Adrenal gland (tissue), 9 donors: ENCODE measurements at regions not wholly inside any gene's neighbourhood (a gene's known extent, or its start where the extent isn't known, plus 50 kb on each side); places are given as distances from the start of the nearest gene placed in this dataset.
"Not testable (repeated sequence)": the region's sequence is repeated elsewhere in the genome, so short reads cannot be mapped to it uniquely, and the experiment has no call there.

ENCODE experiments used
- DNase-seq, 7 donors: peaks; one replicate each; pipeline ENCODE4 v3.0.0-alpha.2; 2019 to 2020
- H3K27ac ChIP-seq, 5 donors: fragments of 200-600 bp; sonication (generic) in 4 of 5; 1 replicate in 3 of 5; 2 replicates in 2 of 5; pipeline versions ENCODE4 v1.5.1 to v1.8.0; 2016 to 2020; ENCODE audit warnings: mild to moderate bottlenecking in 1 of 5
- H3K27me3 ChIP-seq: fragments of 200-600 bp; 2 replicates; pipeline ENCODE4 v1.8.0; 2021
- H3K36me3 ChIP-seq, 2 donors: fragments of 200-600 bp; replicated peaks in 1 of 2; 1 replicate in 1 of 2; 2 replicates in 1 of 2; pipeline versions ENCODE4 v1.5.1 to v1.8.0; 2018 to 2022
- H3K4me1 ChIP-seq, 2 donors: fragments of 200-600 bp; replicated peaks in 1 of 2; 1 replicate in 1 of 2; 2 replicates in 1 of 2; pipeline versions ENCODE4 v1.5.1 to v1.8.0; 2018 to 2021
- H3K4me3 ChIP-seq, 4 donors: fragments of 200-600 bp; sonication (generic) in 3 of 4; one replicate each; pipeline ENCODE4 v1.5.1; 2016 to 2018
- H3K9me3 ChIP-seq, 3 donors: fragments of 200-600 bp; sonication (generic) in 1 of 3; replicated peaks in 1 of 3; 1 replicate in 2 of 3; 2 replicates in 1 of 3; pipeline versions ENCODE4 v1.5.1 to v1.8.0; 2016 to 2021
- CTCF ChIP-seq, 6 experiments: fragments of 450-650 bp in 4 of 6; fragments of 200-600 bp in 2 of 6; sonication (generic) in 1 of 6; IDR thresholded peaks; 1 replicate in 5 of 6; 2 replicates in 1 of 6; pipeline versions ENCODE4 v1.5.1 to v1.8.0; 2016 to 2021; ENCODE audit warnings: antibody characterized with exemption in 6 of 6, mild to moderate bottlenecking in 2 of 6, moderate library complexity in 1 of 6
- POLR2A ChIP-seq, 2 donors: fragments of 450-650 bp; IDR thresholded peaks; one replicate each; pipeline ENCODE4 v1.6.1; 2017; ENCODE audit warnings: antibody characterized with exemption in 2 of 2, mild to moderate bottlenecking in 2 of 2, moderate library complexity in 1 of 2
- WGBS, 4 donors: extraction: QIAGEN DNeasy Blood & Tissue Kit in 2 of 4; methylation state at CpG; one replicate each; pipeline versions ENCODE4 v1.1.5 to v1.1.7; 2013 to 2017; 5-methylcytosine and 5-hydroxymethylcytosine counted together
- intact Hi-C, 2 donors: fragments of 100-400 bp; cut with DNase I; formaldehyde crosslinking; loops; one replicate each; pipeline versions ENCODE4 v1.14.1 to v1.15.0; 2022 to 2023
- donor health status: healthy with polysubstance abuse.
- donor health status: Bipolar disorder and iron deficiency.
- donor health status: DM: yes; HTN: yes; CAD: no.
- donor health status: DM: no; HTN: no; CAD: no.
- donor health status: DM: no; HTN: no; CAD: no.

DNA sequence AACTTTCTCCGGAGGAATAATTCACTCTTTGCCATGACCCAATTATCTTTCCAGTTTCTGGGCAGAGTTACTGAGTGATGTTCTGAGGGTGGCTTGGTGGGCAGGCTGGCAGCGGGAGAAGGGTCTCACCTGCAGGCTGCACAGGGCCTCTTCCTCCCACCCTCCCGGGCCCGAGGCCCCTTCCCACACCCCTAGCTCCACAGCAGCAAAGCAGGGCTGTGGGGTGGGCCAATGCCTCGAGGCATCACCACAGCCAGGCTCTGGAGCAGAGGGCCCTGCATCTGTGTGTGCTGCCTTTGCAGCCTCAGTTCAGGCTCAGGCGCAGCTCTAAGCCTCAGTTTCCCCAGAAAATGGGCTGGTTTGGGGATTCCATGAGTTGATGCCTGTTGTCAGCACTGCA is 120.2 kb upstream of the FOXD4L5 start:
- no peaks in the 10 kb centered on the region for H3K36me3 ChIP-seq
- intact Hi-C loops, result no loop called here
- 53 to 91% (median 64%) methylated on average over 3 to 6 of the region's 6 CpGs for WGBS, 4 donors
- no peaks in the 10 kb centered on the region for H3K27me3 ChIP-seq
- no peak overlapping the region for H3K4me3 ChIP-seq
- H3K4me1 ChIP-seq, result no peaks in the 10 kb centered on the region
- H3K27ac ChIP-seq, result no peak overlapping the region
- DNase-seq, result no peak
- no peak for TF ChIP-seq POLR2A (IDR thresholded peaks at IDR 0.05)
- TF ChIP-seq CTCF (IDR thresholded peaks at IDR 0.05), result no peak
- H3K9me3 ChIP-seq, result no peaks in the 10 kb centered on the region

- Histone ChIP-seq H3K4me3 (no peak overlapping the region), H3K27me3 (no peaks in the 10 kb centered on the region), H3K4me1 (no peaks in the 10 kb centered on the region), H3K36me3 (no peaks in the 10 kb centered on the region), H3K9me3 (no peaks in the 10 kb centered on the region), H3K27ac (no peak overlapping the region)
- intact Hi-C loops, result no loop called here
- TF ChIP-seq CTCF (IDR thresholded peaks at IDR 0.05), result no peak
- TF ChIP-seq POLR2A (IDR thresholded peaks at IDR 0.05), result no peak
- WGBS, 4 donors, result 57 to 80% (median 66%) methylated on average over 1 to 11 of the region's 11 CpGs
- DNase-seq, result no peak
Measured at GRCh38 chr9:65404232-65405006, 119.4 kb upstream of the FOXD4L5 start.

- Histone ChIP-seq H3K9me3 (no peaks in the 10 kb centered on the region), H3K27me3 (no peaks in the 10 kb centered on the region), H3K36me3 (no peaks in the 10 kb centered on the region), H3K4me3 (no peak overlapping the region), H3K4me1 (no peaks in the 10 kb centered on the region), H3K27ac (no peak overlapping the region)
- intact Hi-C loops, result no loop called here
- TF ChIP-seq CTCF (IDR thresholded peaks at IDR 0.05) (no peak), POLR2A (IDR thresholded peaks at IDR 0.05) (no peak)
- WGBS, 4 donors, result 78 to 85% (median 82%) methylated on average over 3 to 10 of the region's 10 CpGs
- DNase-seq, result no peak
Measured at GRCh38 chr9:65403721-65404120, 118.7 kb upstream of the FOXD4L5 start.

GRCh38 chr9:65403072-65403471 is 118.1 kb upstream of the FOXD4L5 start:
- 70 to 82% (median 77%) methylated on average over 11 of the region's 11 CpGs for WGBS, 4 donors
- H3K4me3 ChIP-seq, H3K4me1 ChIP-seq, DNase-seq, H3K36me3 ChIP-seq, H3K27ac ChIP-seq, H3K27me3 ChIP-seq, intact Hi-C loops, H3K9me3 ChIP-seq: not testable (repeated sequence)

GRCh38 chr9:65402206-65402870 is 117.3 kb upstream of the FOXD4L5 start:
- DNase-seq, H3K4me3 ChIP-seq: not testable (repeated sequence)
- WGBS, 4 donors, result 80 to 88% (median 84%) methylated on average over 14 to 18 of the region's 18 CpGs

GRCh38 chr9:65401456-65402045 is 116.5 kb upstream of the FOXD4L5 start:
- intact Hi-C loops, H3K27me3 ChIP-seq, H3K27ac ChIP-seq, H3K4me1 ChIP-seq, DNase-seq, H3K4me3 ChIP-seq, H3K9me3 ChIP-seq, H3K36me3 ChIP-seq: not testable (repeated sequence)
- 67 to 80% (median 73%) methylated on average over 4 to 9 of the region's 9 CpGs; no CpG with 5 or more reads in 1 of the 4 donors for WGBS, 4 donors

More at GRCh38 chr9:65402206-65402870, 117.3 kb upstream of the FOXD4L5 start:
- H3K4me1 ChIP-seq, H3K27ac ChIP-seq, intact Hi-C loops, H3K9me3 ChIP-seq, H3K36me3 ChIP-seq, H3K27me3 ChIP-seq: not testable (repeated sequence)
